ENCODE measurements at regions not wholly inside any gene's neighbourhood (a gene's known extent, or its start where the extent isn't known, plus 50 kb on each side); places are given as distances from the start of the nearest gene placed in this dataset.

DNA sequence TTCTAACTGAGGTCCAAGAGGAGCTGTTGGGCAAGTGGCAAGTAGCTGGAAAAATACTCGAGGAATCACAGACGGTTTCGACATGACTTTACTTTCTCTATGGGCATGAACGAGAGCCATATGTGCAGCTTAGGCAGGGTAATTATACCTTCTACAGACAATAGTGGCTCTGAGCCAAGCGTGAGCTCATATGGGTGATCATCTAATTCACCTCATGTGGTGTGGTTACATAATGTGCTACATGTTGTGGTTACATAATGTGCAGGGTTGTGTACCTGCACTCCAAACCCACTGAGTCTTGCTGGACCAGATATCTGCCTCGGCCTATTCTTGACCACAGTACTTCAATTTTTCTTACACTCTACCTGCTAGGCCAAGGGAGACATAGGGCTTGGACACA is 771.7 kb upstream of the EYS start:
- TF ChIP-seq, protein P1, sequence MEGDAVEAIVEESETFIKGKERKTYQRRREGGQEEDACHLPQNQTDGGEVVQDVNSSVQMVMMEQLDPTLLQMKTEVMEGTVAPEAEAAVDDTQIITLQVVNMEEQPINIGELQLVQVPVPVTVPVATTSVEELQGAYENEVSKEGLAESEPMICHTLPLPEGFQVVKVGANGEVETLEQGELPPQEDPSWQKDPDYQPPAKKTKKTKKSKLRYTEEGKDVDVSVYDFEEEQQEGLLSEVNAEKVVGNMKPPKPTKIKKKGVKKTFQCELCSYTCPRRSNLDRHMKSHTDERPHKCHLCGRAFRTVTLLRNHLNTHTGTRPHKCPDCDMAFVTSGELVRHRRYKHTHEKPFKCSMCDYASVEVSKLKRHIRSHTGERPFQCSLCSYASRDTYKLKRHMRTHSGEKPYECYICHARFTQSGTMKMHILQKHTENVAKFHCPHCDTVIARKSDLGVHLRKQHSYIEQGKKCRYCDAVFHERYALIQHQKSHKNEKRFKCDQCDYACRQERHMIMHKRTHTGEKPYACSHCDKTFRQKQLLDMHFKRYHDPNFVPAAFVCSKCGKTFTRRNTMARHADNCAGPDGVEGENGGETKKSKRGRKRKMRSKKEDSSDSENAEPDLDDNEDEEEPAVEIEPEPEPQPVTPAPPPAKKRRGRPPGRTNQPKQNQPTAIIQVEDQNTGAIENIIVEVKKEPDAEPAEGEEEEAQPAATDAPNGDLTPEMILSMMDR (IDR thresholded peaks at IDR 0.05; ENCODE audit: insufficient read depth, missing control alignments), result no peak
- no peak for DNase-seq (ENCODE audit: insufficient read length, low spot score)
- no peak for FAIRE-seq

GRCh38 chr6:66435321-66435720 is 728.3 kb upstream of the EYS start:
- no peak for DNase-seq (ENCODE audit: insufficient read length, low spot score)
- FAIRE-seq, result no peak

GRCh38 chr6:66429210-66429609 is 722.2 kb upstream of the EYS start:
- TF ChIP-seq, protein P1 (IDR thresholded peaks at IDR 0.05; ENCODE audit: insufficient read depth, missing control alignments), result no peak
- no peak for DNase-seq (ENCODE audit: insufficient read length, low spot score)

More at GRCh38 chr6:66435321-66435720, 728.3 kb upstream of the EYS start:
- TF ChIP-seq, protein P1 (IDR thresholded peaks at IDR 0.05; ENCODE audit: insufficient read depth, missing control alignments), result no peak

DNA sequence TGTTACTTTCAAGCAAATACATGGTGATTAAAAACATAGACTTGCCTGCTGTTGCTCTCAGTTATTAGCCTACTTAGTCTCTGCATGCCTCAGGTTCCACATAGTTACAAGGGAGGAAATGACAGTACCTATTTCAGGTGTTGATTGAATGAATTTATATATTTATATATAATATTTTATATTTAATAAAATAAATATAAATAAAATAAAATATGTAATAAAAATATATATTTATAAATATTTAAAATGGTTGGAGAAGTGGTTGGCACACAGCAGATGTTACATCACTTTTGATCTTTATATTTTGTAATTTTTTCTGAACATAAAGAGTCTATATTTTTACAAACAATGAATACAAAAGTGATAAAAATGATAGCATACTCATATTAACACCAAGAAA is 716.0 kb upstream of the EYS start:
- no peak for DNase-seq (ENCODE audit: insufficient read length, low spot score)
- TF ChIP-seq, protein P1 (IDR thresholded peaks at IDR 0.05; ENCODE audit: insufficient read depth, missing control alignments), result no peak
- no peak for FAIRE-seq

More at GRCh38 chr6:66429210-66429609, 722.2 kb upstream of the EYS start:
- no peak for FAIRE-seq

- FAIRE-seq, result no peak
- TF ChIP-seq, protein P1 (IDR thresholded peaks at IDR 0.05; ENCODE audit: insufficient read depth, missing control alignments), result peak; percentile 7
- no peak for DNase-seq (ENCODE audit: insufficient read length, low spot score)
Measured at GRCh38 chr6:66421570-66421969, 714.5 kb upstream of the EYS start.

DNA sequence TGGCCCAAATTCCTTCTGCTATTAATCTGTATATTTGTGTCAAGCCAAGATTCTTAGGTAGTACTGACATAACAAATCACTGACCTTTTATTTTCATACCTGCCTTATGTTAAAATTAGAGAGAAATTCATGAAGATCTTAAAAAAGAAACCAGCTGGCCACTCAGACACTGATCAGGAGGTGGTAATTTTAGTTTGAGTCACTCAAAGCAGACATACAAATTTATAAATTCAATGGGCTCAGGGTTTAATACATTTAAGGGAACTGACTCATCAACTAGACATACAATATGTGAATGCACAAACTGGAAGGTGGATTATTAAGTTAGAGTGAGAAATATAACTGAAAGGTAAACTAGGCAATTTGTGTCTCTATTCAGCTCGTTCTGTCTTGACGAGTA is 711.9 kb upstream of the EYS start:
- FAIRE-seq (no peak), DNase-seq (ENCODE audit: insufficient read length, low spot score) (no peak)
- TF ChIP-seq, protein P1 (IDR thresholded peaks at IDR 0.05; ENCODE audit: insufficient read depth, missing control alignments), result no peak

DNA sequence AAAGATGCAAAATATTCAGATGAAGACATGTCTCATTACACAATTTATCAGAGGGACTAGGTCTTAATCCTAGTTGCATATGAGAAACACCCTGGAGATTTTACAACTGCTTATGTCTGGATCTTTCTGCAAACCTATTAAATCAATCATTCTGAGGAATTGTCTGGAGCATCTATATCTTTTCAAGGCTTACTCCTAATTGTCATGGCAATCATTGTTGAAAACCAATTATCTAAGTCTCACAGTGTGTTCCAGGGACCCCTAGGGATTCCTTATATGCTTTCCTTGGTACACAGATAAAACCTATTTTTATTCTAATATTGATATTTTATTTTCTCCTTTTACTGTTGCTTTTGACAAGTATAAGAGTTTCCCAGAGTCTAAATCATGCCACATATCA is 696.9 kb upstream of the EYS start:
- FAIRE-seq (no peak), DNase-seq (ENCODE audit: insufficient read length, low spot score) (no peak)
- TF ChIP-seq, protein P1 (IDR thresholded peaks at IDR 0.05; ENCODE audit: insufficient read depth, missing control alignments), result no peak
